GM21390 (cell line): ENCODE measurements at regions not wholly inside any gene's neighbourhood (a gene's known extent, or its start where the extent isn't known, plus 50 kb on each side); places are given as distances from the start of the nearest gene placed in this dataset.
"Not testable (repeated sequence)": the region's sequence is repeated elsewhere in the genome, so short reads cannot be mapped to it uniquely, and the experiment has no call there.

Experiments used
- ATAC-seq: cut with Tn5 transposase; IDR thresholded peaks from one replicate; pipeline ENCODE4 v1.9.1; 2021; ENCODE audit not compliant: unreplicated experiment

DNA sequence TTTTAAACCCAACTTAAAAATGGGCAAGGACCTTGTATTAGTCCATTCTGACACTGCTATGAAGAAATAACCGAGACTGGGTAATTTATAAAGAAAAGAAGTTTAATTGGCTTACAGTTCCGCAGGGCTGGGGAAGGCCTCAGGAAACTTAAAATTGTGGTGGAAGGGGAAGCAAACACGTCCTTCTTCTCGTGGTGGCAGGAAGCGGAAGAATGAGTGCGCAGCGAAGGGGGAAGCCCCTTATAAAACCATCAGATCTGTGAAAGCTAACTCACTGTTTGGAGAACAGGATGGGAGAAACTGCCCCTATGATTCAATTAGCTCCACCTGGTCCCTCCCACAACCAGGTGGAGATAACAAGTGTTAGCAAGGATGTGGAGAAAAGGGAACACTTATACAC lies 237.7 kb downstream of the SEC16B start:
- ATAC-seq: no peak

DNA sequence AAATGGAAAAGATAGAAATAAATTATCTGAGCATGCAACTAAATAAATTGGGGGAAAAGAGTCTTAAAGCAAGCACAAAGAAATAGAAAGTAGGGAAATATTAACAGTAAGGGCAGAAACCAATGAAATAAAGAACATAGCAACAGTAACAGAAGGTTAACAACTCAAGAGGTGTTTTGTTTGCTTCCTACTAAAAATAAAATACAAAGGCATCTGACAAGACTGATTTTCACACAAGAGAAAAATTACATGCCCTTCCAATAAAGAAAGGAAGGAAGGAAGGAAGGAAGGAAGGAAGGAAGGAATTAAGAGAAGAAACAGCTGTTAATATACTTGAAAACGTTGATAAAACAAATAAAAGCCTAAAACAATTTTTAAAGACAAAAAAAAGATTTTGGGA lies 240.2 kb downstream of the SEC16B start:
- ATAC-seq: no peak

DNA sequence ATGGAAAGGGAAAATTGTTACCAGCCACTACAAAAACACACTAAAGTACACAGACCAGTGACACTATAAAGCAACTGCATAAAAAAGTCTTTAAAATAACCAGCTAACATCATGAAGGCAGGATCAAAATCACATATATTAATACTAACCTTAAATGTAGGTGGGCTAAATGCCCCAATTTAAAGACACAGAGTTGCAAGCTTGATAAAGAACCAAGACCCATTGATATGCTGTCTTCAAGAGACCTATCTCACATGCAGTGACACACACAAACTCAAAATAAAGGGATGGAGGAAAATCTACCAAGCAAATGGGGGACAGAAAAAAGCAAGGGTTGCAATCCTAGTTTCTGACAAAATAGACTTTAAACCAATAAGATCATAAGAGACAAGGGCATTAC lies 246.3 kb downstream of the SEC16B start:
- no peak for ATAC-seq

DNA sequence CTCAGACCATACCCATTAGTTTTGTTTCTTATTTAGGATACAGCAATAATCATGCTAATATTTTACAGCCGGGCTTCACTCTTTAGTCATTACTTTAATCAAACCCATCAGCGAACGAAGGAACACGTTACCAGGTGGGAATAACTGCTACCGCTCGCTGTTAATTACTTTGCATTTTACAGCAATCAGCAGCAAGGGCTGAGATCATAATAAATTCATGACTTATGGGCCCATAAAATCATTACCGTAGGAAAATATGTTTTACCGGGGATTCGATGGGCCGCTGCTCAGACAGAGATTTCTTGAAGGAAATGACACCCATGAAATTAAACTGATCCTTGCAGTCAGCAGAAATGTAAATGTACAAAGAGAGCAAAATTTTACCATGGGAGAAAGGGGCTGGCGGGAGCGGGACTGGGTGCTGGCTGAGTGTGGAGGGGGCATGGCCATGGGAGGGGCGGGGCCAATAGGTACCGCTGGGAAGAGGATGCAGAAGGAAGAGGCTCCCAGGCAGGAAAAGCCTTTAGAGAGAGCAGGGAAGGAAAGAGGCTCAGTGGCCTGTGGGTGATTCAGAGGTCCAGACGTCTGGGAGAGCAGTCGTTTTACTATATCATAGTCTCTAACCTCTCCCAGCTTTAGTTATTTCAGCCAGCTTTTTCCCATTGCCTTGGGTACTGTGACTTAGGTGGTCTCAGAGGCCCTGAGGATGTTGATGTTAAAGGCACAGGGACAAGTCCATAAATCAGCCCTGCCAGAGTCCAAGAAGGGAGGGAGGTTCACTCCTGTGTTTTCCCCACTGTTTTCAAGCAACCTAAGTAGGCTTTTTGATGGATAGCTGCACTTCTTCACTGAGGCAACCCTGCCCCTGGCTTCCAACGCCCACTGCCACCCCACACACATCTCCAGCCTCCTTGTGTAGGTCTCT lies 258.9 kb downstream of the SEC16B start:
- no peak for ATAC-seq

DNA sequence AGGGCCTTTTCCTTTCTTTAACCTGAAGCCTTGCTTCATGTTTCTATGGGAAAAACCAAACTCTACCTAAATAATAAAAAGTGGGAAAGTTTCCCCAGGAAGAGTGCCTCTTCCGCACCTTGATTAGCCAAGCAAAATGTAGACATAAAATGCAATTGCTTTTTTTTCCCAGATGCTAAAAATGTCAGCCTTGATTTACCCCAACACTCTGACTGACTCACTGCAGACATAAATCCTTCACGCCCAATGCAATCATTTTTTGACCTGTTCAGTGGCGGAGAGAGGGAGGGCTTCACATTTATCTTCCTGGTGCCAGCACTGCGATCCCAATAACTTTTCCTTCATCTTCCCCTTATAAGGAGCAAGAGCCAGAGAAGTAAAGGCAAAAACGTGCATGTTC lies 261.5 kb downstream of the SEC16B start:
- no peak for ATAC-seq

DNA sequence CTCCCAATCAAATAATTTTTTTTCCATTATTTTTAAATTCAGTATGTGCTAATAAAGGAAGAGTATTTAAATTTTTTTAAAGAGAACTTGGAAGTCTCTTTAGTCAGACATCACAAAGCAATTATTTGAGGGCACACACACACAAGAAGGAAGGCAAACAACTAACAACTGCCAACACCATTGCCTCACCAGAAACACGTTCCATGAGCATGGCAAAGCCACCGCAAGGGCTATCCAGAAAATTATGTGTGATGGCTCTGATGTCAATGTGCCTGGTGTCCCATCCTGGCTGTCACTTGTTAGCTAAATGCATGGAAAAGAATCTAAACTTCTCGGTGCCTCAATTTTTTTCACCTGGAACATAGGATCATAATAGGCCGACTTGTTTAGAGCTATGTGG lies 262.9 kb downstream of the SEC16B start:
- no peak for ATAC-seq

DNA sequence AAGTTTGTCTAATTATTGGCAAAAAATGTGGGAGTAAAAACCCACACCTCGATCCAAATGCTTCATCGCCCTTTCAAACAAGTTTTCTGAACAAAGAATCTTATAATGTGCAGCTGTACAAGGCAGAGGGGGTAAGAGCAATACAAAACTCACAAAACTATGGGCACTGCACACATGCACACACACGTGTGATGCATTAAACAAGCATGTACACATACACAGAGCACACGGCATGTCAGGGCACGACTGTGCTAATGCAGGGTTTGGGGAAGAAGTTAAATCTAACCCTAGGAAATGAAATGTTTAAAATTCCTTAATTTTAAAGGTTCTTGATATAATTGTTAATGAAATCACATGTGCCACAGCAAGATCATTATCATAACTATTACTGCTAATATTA lies 264.0 kb downstream of the SEC16B start:
- ATAC-seq: no peak

DNA sequence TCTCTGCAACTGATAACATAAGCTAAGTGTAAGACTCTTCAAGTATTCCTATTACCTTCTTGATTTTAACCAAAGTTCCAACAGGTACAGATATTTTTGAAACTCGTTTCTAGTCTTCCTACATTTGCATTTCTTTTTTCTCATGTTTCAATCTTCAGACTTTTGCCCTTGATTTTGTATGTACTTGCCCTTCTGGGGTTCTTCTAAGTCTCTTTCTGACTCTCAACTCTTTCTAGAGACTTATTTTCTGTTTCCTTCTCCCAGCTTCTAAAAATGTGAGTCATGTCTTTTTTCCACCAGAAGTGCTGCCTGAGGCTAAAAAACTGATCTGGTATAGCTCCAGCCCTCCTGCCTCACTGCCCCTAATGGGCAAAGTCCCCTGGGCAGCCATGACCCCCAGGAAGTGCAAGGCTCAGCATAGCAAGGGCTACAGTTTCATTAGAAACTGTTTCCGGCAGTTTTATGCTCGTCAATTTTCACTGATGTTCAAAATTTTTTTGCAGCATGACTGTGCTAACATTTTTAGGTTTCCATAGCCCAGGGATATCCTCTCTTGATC lies 265.9 kb downstream of the SEC16B start:
- ATAC-seq: no peak

DNA sequence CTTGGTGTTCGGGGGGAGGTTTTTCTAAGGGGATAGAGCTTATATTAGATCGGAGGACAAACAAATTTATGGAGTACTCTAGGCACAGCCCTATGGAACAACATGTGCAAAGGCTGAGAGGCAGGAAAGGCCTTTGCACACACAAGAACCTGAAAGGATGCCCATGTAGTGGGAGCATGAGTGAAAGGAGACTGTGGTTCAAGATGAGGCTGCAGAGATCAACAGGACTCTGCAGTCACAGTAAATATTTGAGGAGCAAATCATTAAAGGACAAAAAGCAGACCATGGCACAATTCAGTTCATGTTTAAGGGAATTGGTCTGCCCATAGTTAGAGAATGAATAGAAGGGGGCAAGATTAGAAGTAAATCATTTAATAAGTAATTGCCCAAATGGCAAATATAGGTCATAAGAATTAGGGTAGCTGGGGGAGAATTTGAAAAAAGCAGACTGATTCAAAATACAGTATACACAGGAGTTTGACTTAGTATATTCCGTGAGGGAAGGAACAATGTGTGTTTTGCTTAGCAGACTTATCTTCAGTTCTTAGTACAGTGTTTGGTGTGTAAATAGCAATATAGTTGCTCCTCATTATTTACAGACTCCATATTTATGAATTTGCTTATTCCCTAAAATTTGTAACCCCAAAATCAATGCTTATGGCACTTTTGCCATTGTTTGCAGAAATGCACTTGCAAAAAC lies 268.1 kb downstream of the SEC16B start:
- no peak for ATAC-seq

DNA sequence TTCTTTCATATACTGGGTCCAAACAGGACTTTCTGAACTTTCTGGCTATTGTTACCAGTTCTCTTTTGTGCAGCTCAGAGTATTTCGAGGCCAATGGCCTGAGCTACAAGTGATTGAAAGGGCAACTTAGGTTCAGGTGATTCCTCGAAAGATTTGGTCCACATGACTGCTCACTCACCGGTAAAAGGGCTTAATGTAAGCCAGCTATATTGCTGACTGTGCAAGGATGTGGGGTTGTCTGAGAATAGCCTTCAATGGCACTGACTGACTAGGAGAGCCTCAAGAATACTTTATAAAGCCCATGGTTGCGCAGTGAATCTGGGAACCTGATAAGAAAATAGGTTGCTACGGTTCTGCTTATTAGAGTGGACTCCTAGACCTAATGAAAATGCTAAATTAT lies 269.0 kb downstream of the SEC16B start:
- no peak for ATAC-seq

DNA sequence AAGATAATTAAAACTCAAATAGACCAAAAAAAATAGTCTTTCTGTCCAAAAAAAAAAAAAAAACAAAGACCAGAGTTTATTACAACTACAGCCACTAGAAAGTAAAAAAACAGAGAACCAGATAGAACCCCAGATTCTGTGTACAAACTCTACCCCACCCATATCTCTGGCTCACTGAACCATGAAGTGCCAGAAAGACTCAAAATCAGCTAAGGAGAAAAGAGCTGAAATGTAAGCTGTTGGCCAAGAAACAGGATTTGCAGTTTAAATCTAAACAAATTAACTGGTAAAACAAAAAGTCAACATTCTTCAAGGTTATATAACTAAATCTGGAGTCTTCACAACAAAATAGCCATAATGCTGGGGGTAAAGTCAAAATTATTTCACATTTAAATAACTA lies 278.9 kb downstream of the SEC16B start:
- ATAC-seq: no peak

DNA sequence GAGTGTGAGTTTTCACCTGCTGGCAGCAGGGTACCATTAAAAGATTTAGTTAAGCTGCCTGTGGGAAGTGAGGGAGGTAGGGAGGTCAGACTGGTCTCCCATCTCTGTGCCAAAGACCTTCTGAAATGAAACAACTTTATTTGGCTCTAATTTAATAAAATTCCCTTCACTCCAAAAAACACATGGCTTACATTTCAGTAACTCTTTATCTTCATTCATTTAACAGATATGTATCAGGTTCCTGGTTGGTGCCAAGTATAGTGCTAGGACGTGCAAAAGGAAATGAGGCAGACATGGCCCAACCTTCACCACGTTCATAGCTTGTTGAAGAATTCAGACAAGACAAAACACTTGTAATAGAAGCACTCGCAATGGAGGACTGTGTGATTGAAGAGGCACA lies 282.3 kb downstream of the SEC16B start:
- no peak for ATAC-seq

DNA sequence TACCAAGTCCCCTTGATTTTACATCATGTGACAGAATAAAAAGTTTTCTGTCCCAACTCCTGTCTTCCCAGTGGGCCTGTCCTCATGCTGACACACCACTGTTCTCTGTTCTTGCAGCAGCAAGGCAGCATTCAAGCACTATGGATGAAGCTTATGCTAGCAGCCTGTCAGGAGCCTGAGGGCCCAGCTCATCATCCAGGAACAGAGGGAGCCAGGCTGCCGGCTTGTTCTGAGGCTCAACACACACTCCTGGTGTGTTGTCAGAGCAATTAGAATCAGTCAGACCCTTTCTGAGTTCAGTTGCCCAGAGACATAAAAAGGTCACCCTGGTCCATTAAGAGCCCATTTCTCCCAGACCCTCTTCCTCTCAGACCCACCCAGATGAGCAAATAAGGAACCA lies 282.9 kb downstream of the SEC16B start:
- no peak for ATAC-seq

DNA sequence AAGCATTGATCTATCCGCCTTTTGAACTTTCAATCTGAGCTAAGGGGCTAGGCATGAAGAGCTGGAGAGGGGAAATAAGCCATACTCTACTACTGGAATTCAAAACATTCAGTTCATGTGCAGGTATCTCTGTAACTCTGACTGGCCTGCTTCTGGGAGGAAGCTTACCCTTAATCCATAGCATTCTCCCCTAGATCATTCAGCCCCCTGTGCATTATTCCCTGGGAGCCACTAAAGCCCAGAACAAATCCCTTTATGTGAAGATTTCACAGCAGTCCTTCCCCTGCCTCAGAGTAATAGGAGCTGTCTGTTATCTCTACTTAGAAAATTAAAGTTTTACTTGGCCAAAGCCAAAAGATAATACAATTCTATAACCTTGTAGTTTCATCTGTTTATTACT lies 300.7 kb downstream of the SEC16B start:
- no peak for ATAC-seq

DNA sequence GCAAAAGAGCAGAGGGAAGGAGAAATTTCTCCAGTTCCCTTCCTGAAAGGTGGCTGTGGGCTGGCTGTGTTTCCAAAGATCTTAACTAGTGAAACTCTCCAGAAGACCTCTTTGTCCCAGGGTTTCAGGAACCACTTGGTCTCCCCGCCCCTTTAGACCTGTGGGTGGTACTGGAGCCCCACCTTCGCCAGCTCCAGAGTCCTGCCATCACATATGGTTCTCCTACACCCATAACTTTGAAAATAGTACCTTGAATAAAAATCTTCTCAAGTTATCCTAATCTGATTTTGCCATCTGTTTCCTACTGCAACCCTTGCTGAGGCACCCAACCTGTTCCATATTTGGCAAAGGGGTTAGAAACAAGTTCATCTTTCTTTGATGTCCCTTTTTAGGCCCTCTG lies 303.9 kb downstream of the SEC16B start:
- ATAC-seq: no peak

DNA sequence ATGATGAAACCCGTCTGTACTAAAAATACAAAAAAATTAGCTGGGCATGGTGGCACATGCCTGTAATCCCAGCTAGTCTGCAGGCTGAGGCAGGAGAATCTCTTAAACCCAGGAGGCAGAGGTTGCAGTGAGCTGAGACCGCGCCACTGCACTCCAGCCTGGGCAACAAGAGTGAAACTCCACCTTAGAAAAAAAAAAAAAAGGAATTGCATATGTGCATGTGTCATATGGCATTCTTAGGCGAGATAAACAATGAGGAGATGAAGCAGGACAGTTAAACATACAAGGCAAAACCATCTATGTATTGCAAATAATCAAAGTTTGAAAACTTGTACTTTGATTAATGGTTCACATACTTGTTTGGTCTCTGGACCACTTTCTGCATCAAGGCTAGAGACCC lies 305.1 kb downstream of the SEC16B start:
- not testable (repeated sequence) for ATAC-seq

DNA sequence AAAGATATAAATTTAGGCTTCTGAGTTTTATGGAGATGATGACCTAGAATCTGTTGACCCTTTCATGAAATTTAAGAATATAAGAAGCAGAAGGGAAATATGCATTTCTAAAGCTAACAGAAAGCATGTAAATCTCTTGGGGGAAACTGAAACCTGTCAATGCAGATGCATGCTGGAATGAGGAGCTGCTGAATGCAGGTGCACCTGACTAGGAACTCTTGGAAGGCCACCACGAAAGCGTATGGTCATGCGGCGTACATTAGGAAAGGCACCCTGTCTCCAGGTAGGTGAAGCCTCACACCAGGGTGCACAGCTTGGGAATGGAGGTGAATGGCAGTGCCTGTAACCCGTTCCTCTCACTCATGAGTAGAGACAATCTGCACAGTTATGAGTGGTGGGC lies 309.7 kb downstream of the SEC16B start:
- ATAC-seq: no peak

DNA sequence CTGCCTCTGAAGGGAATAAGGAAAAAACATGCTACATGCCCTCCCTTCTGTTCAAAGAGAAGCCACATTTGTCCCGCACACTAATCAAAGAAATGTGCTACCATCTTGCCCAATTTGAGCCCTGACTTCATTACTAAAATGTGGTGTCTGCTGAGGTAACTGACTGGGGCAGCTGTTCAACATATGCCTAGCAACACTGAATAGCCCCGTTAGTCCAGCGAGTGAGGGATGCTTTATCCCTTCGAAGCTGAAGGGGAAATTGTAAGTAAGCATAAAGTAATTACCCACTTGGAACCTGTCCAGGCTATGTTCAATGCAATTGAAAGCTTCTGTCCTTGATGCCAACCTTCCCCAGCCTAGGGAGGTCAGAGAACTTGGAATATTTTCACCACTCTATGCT lies 310.6 kb downstream of the SEC16B start:
- no peak for ATAC-seq

DNA sequence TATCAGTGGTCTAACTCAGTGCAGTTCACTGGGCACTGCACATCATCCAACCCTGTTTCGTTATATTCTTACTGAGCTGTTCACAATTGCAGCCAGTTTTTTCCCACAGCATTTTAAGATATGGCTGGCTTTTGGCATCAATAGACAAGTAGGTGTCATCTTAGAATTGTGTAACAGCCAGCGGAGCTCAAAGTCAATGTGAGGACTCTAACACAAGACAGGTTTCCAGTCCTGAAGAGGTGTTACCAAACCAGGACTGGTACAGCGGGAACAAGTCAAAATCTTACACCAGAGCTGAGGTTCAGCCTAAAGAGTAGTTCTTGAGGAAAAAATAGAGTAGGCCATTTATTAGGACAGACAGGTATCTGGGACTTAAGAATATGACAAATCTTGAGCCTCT lies 313.3 kb downstream of the SEC16B start:
- ATAC-seq: no peak

DNA sequence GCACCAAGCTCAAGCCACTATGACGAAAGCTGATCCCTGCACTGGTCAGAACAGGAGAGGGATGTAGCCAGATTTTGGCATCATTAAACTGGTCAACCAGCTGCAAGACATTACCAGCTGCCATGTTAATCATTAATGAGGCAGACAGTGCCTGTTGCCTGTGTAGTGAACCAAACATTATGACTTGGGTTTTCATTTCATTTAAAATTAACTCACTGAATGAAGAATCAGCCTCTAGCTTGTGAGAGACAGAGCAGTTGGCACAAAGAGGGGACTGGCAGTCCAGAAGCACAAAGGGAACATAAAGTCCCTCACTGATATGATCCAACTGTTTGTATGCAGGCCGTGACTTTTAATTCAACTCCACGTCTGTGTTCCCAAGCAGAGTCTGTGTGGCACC lies 318.9 kb downstream of the SEC16B start:
- ATAC-seq: no peak

DNA sequence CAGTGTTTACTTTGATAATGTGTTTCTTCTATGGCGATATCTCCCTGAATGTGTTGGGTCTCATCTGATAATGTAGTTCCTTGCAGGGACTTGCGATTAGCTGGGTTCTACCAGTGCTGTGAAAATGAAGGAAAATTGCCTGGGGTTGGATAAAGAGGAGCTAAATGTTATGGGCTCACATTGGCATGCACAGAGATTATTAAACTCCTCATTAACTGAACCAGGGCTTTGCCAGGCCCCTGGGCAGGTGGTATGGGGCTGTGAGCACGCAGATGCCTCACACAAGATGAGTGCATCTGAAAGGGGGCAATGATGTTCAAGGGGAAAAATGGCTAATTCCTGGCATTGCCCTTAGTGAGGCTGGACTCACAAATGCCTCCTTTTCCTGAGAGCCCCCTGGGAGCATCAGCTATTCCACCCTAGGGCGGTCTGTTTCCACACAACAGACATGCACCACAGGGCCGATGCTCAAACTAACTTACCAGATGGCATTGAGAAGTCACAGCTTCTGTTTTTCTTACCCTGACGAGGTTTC lies 321.1 kb downstream of the SEC16B start:
- ATAC-seq: no peak

DNA sequence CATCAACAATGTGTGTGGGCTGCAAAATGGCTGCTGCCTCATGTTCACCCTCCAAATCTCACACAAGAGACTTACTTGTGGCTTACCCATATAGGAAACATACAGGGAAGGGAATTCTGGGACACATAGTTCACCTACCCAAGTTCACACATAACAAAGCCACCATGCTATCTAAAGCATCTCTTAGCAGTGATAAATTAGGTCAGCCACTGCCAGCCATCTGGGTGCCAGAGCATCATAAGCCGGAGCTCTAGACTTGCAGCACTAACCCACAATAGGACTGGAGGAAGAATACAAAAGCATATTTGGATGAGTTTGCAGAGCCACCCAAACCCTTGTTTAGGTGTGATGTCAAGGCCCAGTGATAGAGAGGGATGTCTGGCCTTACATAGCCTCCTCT lies 321.7 kb downstream of the SEC16B start:
- ATAC-seq: no peak
